ENCODE measurements at regions not wholly inside any gene's neighbourhood (a gene's known extent, or its start where the extent isn't known, plus 50 kb on each side); places are given as distances from the start of the nearest gene placed in this dataset.

DNA sequence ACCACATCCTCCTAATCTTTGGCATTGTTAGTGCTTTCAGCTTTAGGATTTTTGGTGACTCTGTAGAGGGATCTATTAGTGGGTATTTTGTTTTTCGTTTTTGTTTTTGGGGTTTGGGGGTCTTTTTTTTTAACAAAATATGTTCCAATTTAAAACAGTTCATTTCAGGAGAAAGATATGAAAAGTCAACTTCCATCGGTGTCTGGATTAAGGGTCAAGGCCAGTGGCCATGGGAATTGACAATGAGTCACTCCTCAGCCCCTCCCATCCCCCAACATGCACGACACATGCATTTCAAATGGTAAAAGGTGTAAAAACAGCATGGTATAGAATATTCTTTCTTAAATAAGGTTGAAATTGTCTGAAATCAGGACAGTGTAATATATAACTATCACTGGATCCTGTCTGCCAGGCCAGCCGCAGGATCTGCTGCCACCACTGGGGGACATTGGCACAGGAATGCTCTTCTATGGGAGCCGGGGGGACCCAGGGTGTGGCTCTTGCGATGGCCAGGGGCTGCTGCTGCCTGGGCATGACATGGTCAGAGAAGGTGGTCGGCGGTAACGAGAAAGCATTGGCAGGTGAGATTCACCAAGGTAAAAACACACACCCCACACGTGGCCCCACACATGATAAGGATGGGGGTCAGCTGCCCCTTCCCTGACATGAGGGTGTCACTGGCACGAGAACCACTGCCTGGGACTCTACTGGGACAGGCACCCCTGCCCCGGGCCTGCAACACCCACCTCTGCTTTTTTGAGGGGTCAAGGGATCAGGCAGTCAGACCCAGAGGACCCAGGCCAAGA, 126.2 kb upstream of the KCTD7 start:
- peak; percentile 14 for TF ChIP-seq CTCF (IDR thresholded peaks at IDR 0.05; ENCODE audit: insufficient read depth, low read depth, low read length)
- TF ChIP-seq EZH2 (IDR thresholded peaks at IDR 0.05; ENCODE audit: insufficient read depth, low read length), result no peak
